ENCODE measurements at regions not wholly inside any gene's neighbourhood (a gene's known extent, or its start where the extent isn't known, plus 50 kb on each side); places are given as distances from the start of the nearest gene placed in this dataset.

DNA sequence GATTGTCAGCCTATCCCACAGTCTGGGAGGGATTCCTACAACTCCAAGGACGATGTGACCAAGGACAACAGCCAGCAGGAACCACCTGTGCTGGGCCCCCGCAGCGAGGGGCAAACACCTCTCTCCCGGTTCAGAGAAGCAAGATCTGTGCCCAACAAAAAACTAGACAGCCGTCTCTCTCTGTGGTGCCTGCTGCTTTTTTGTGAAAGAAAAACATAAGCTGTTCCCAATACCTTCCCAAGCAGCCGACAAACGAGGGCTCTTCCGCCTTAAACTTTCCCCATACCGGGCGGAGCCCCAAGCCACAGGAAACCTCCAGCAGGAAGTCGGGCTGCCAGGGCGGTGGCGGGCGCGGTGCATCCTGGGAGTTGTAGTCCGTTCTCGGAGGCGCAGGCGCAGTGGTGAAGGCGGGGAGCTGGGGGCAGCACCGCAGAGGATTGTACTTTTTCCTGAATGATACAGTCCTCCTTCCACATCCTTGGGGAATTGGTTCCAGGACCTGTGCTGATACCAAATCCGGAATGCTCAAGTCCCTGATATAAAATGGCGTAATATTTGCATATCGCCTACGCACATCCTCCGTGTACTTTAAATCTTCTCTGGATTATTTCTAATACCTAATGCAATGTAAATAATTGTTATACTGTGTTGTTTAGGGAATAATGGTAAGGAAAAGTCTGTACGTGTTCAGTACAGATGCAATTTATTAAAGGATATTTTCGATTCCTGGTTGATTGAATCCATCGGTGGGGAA is 63.1 kb upstream of the IRF2 start:
- Histone ChIP-seq H3K27ac (ENCODE audit: insufficient read depth, low read length) (peak overlapping the region; percentile 92), H3K4me2 (ENCODE audit: low read depth, low read length) (peak overlapping the region; percentile 90), H4K5ac (ENCODE audit: low read depth, low read length) (peak overlapping the region; percentile 93), H3K18ac (ENCODE audit: low read depth, low read length) (peak overlapping the region; percentile 76), H2AK9ac (replicated peaks; ENCODE audit: low read depth, low read length, poor library complexity) (peak overlapping the region; percentile 89), H3K9me3 (ENCODE audit: control insufficient read depth, insufficient read depth, low read length) (no peaks in the 10 kb centered on the region), H2BK15ac (ENCODE audit: low read depth, low read length) (peak overlapping the region; percentile 60), H4K8ac (ENCODE audit: low read depth in 2 of 2, low read length in 2 of 2) (peak overlapping the region; percentile 89 to 96), H3K36me3 (ENCODE audit: control insufficient read depth, insufficient read depth, low read length) (no peaks in the 10 kb centered on the region), H3K9ac (ENCODE audit: low read depth, low read length) (peak overlapping the region; percentile 95), H3K4me1 (ENCODE audit: control insufficient read depth, insufficient read depth, low read length) (no peaks in the 10 kb centered on the region), H2BK120ac (ENCODE audit: low read depth, low read length) (peak overlapping the region; percentile 91), H3K56ac (ENCODE audit: extremely low read depth, insufficient read depth, low read length) (peak overlapping the region; percentile 91), H3K14ac (replicated peaks; ENCODE audit: low read depth, low read length) (peak overlapping the region; percentile 90), H3K23ac (ENCODE audit: low read depth, low read length) (peak overlapping the region; percentile 83), H3K27me3 (ENCODE audit: control insufficient read depth, insufficient read depth, low read length) (no peaks in the 10 kb centered on the region), H2AFZ (replicated peaks; ENCODE audit: low read length, poor library complexity) (peak overlapping the region; percentile 97), H3K9me1 (ENCODE audit: insufficient read depth, low read length) (no peaks in the 10 kb centered on the region), H3K4ac (ENCODE audit: low read depth, low read length) (peak overlapping the region; percentile 92), H2BK5ac (ENCODE audit: low read depth, low read length, poor library complexity, severe bottlenecking) (peak overlapping the region; percentile 85), H4K91ac (ENCODE audit: insufficient read depth, low read depth, low read length) (peak overlapping the region; percentile 95), H4K20me1 (ENCODE audit: insufficient read depth, low read length) (no peaks in the 10 kb centered on the region), H3K79me1 (ENCODE audit: low read depth in 1 of 2, low read length in 2 of 2) (peaks cover 8 to 19% of the 10 kb centered on the region in 2 experiments), H3K4me3 (ENCODE audit: insufficient read depth, low read depth, low read length) (peak overlapping the region; percentile 81), H2AK5ac (ENCODE audit: low read depth, low read length) (peak overlapping the region; percentile 30), H2BK20ac (ENCODE audit: low read depth, low read length) (peak overlapping the region; percentile 59; the same call in 1 of the 2 replicates)
- WGBS, 2 experiments (ENCODE audit: extremely low coverage in 2 of 2, insufficient read length in 1 of 2), result 3% methylated on average over 7 of the region's 29 CpGs; no CpG with 5 or more reads in 1 of the 2 experiments
- in situ Hi-C loops (cut with MboI; ENCODE audit: low sequenced_read_pairs), result loop anchor here (5.0 kb wide), 1 partner anchor 275 kb away; no protein-coding TSS in a partner anchor
- ChIA-PET POLR2A (ENCODE audit: unreplicated experiment) (interaction anchor here (0.6 to 0.7 kb wide), 2 partner anchors 239 to 273 kb away, joined by 3 read pairs; no protein-coding TSS in a partner anchor), CTCF (interaction anchor here (0.6 to 1.7 kb wide), 4 partner anchors 249 to 862 kb away, joined by 3 to 11 read pairs (median 3); no protein-coding TSS in a partner anchor)
- DNase-seq (peak; percentile 93), ATAC-seq (ENCODE audit: low read depth) (peak; percentile 90)
- dilution Hi-C loops (cut with HindIII; ENCODE audit: low sequenced_read_pairs, unreplicated experiment), result no loop called here
- BruUV-seq (replicated peaks), result TSS peak; percentile 80
- intact Hi-C loops (cut with micrococcal nuclease), result loop anchor here (1.0 to 5.0 kb wide), 7 partner anchors 63 to 369 kb away; partner anchors contain the start of genes CENPU and IRF2
- TF ChIP-seq USF2 (IDR thresholded peaks at IDR 0.05; ENCODE audit: low read depth, low read length) (no peak), NFE2L2 (IDR thresholded peaks at IDR 0.05; ENCODE audit: low read depth, low read length) (no peak), RAD21 (IDR thresholded peaks at IDR 0.05; ENCODE audit: low read length) (no peak), SMC3 (IDR thresholded peaks at IDR 0.05; ENCODE audit: low read depth, low read length) (no peak), RFX5 (IDR thresholded peaks at IDR 0.05; ENCODE audit: low read depth, low read length) (no peak), RCOR1 (IDR thresholded peaks at IDR 0.05; ENCODE audit: insufficient replicate concordance, low read length) (no peak), CTCF (conservative IDR thresholded peaks at IDR 0.05; ENCODE audit: low read depth, low read length) (no peak), MAFK (IDR thresholded peaks at IDR 0.05; ENCODE audit: low read depth, low read length) (no peak), CEBPB (IDR thresholded peaks at IDR 0.05; ENCODE audit: low read depth, low read length) (peak; percentile 59), POLR2A (IDR thresholded peaks at IDR 0.05; ENCODE audit: low read depth, low read length) (peak; percentile 54; the same call in 1 of the 2 replicates), MAZ (IDR thresholded peaks at IDR 0.05; ENCODE audit: borderline replicate concordance, low read depth, low read length) (peak; percentile 78; the same call in 1 of the 2 replicates), MXI1 (IDR thresholded peaks at IDR 0.05; ENCODE audit: borderline replicate concordance, low read depth, low read length) (peak; percentile 37; the same call in 1 of the 2 replicates), CHD1 (IDR thresholded peaks at IDR 0.05; ENCODE audit: low read depth, low read length) (no peak)
- TF ChIP-seq, protein P1, sequence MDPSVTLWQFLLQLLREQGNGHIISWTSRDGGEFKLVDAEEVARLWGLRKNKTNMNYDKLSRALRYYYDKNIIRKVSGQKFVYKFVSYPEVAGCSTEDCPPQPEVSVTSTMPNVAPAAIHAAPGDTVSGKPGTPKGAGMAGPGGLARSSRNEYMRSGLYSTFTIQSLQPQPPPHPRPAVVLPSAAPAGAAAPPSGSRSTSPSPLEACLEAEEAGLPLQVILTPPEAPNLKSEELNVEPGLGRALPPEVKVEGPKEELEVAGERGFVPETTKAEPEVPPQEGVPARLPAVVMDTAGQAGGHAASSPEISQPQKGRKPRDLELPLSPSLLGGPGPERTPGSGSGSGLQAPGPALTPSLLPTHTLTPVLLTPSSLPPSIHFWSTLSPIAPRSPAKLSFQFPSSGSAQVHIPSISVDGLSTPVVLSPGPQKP (IDR thresholded peaks at IDR 0.05; ENCODE audit: borderline replicate concordance, low read depth, low read length), result no peak
